ENCODE measurements at regions not wholly inside any gene's neighbourhood (a gene's known extent, or its start where the extent isn't known, plus 50 kb on each side); places are given as distances from the start of the nearest gene placed in this dataset.

DNA sequence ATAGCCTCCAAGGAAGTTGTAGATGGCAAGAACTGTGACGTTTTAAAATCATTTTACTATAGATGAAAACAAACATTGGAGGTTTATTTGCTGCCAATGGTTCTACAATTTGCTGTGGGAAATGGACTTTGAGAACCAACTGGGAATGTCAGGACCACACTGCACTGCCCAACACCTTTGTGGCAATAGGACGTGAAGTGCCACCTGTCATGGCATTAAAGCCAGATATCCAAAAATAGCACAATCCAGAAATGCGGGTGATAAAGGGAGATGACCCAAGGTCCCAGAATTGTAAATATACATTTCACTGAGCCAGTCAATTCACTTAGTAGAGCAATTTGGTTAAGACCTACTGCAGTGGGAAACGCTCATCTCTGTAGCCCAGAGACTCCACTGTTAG is 116.4 kb downstream of the MPP7 start:
- Histone ChIP-seq H3K27ac (ENCODE audit: low read length) (no peak overlapping the region), H3K9me3 (no peaks in the 10 kb centered on the region), H3K36me3 (ENCODE audit: control insufficient read depth in 2 of 2, extremely low read depth in 1 of 2, insufficient read depth in 1 of 2, low read length in 1 of 2) (no peaks in the 10 kb centered on the region), H3K4me3 (ENCODE audit: control insufficient read depth in 1 of 2, extremely low read depth in 1 of 2, low read length in 1 of 2) (no peak overlapping the region), H3K27me3 (replicated peaks in 1 of 2; ENCODE audit: control insufficient read depth in 2 of 2, extremely low read depth in 1 of 2, insufficient read depth in 2 of 2, low read length in 1 of 2) (no peaks in the 10 kb centered on the region), H3K4me1 (ENCODE audit: control insufficient read depth in 1 of 2, extremely low read depth in 1 of 2, insufficient read depth in 2 of 2, low read length in 2 of 2) (no peaks in the 10 kb centered on the region)
- Mint-ChIP-seq H3K36me3 (no peaks in the 10 kb centered on the region), H3K4me3 (no peak overlapping the region), H3K4me1 (peaks cover 16 to 23% (median 23%) of the 10 kb centered on the region in 3 donors), H3K9me3 (no peaks in the 10 kb centered on the region), H3K27me3 (no peaks in the 10 kb centered on the region), H3K27ac (no peak overlapping the region)
- ChIA-PET CTCF (interaction anchor here in 1 of 2 donors (0.6 kb wide), 1 partner anchor 656 kb away, joined by 3 read pairs; no protein-coding TSS in a partner anchor), POLR2A (no interaction called here)
- ATAC-seq (replicated peaks in 1 of 4) (no peak), DNase-seq (no peak)
- WGBS (ENCODE audit: insufficient coverage), result 92% methylated on average over 2 of the region's 4 CpGs

- ChIA-PET POLR2A (no interaction called here), CTCF (no interaction called here)
- H3K4me3 Mint-ChIP-seq, result no peak overlapping the region
- H3K9me3 ChIP-seq, result no peaks in the 10 kb centered on the region
- H3K4me3 ChIP-seq (ENCODE audit: control insufficient read depth in 1 of 2, extremely low read depth in 1 of 2, low read length in 1 of 2), result no peak overlapping the region
- no peak overlapping the region for H3K27ac ChIP-seq (ENCODE audit: low read length)
- H3K27me3 Mint-ChIP-seq, result no peaks in the 10 kb centered on the region
- H3K27ac Mint-ChIP-seq, result no peak overlapping the region
- no peaks in the 10 kb centered on the region for H3K36me3 ChIP-seq (ENCODE audit: control insufficient read depth in 2 of 2, extremely low read depth in 1 of 2, insufficient read depth in 1 of 2, low read length in 1 of 2)
- no peak for ATAC-seq (replicated peaks in 1 of 4)
- H3K36me3 Mint-ChIP-seq, result no peaks in the 10 kb centered on the region
- WGBS (ENCODE audit: insufficient coverage), result no CpG with 5 or more reads among the region's 1 CpG
- no peaks in the 10 kb centered on the region for H3K9me3 Mint-ChIP-seq
- H3K27me3 ChIP-seq (replicated peaks in 1 of 2; ENCODE audit: control insufficient read depth in 2 of 2, extremely low read depth in 1 of 2, insufficient read depth in 2 of 2, low read length in 1 of 2), result no peaks in the 10 kb centered on the region
- peaks cover 4 to 13% (median 13%) of the 10 kb centered on the region in 3 donors for H3K4me1 Mint-ChIP-seq
- no peak for DNase-seq
- peaks cover 0 to 3% of the 10 kb centered on the region in 2 experiments for H3K4me1 ChIP-seq (ENCODE audit: control insufficient read depth in 1 of 2, extremely low read depth in 1 of 2, insufficient read depth in 2 of 2, low read length in 2 of 2)
Measured at GRCh38 chr10:28184810-28185209, 118.1 kb downstream of the MPP7 start.

DNA sequence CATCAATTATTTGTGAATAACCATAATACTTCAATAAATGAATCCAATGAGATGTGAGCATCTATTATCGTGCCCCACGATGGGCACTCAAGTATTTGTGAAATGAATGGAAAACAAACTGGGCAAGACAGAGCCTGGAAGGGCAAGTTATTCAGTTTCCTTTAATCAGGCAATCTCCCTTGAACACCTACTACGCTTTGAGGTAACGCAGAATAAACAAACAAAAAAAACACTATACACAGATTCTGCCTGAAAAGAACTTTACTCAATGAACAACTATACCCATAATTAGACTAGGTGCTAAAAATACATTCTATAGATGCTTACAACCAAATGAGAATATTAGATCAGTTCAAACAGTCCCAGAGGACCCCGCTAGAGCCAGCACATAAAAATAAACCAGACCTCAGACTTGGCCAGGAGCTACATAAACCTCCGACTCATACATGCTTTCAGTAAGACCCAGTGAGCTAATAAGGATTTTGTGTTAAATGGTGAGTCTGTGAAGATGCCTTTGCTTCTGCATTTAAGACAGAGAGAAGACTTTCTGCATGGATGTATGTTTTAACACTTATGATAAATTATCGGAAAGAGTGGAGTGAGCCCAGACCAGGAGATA is 121.3 kb downstream of the MPP7 start:
- WGBS (ENCODE audit: insufficient coverage), result no CpG with 5 or more reads among the region's 7 CpGs
- peak overlapping the region; percentile 9 to 23 for H3K27ac Mint-ChIP-seq
- no peaks in the 10 kb centered on the region for H3K36me3 ChIP-seq (ENCODE audit: control insufficient read depth in 2 of 2, extremely low read depth in 1 of 2, insufficient read depth in 1 of 2, low read length in 1 of 2)
- no peaks in the 10 kb centered on the region for H3K27me3 Mint-ChIP-seq
- no peaks in the 10 kb centered on the region for H3K27me3 ChIP-seq (replicated peaks in 1 of 2; ENCODE audit: control insufficient read depth in 2 of 2, extremely low read depth in 1 of 2, insufficient read depth in 2 of 2, low read length in 1 of 2)
- POLR2A ChIA-PET, result no interaction called here
- DNase-seq, result no peak
- ATAC-seq (replicated peaks in 1 of 4), result no peak
- no peak overlapping the region for H3K4me3 ChIP-seq (ENCODE audit: control insufficient read depth in 1 of 2, extremely low read depth in 1 of 2, low read length in 1 of 2)
- H3K9me3 ChIP-seq, result no peaks in the 10 kb centered on the region
- H3K27ac ChIP-seq (ENCODE audit: low read length), result no peak overlapping the region
- no peak overlapping the region for H3K4me3 Mint-ChIP-seq
- CTCF ChIA-PET, result no interaction called here
- peaks cover 9 to 10% of the 10 kb centered on the region in 2 experiments for H3K4me1 ChIP-seq (ENCODE audit: control insufficient read depth in 1 of 2, extremely low read depth in 1 of 2, insufficient read depth in 2 of 2, low read length in 2 of 2)
- H3K4me1 Mint-ChIP-seq, result peaks cover 25 to 33% (median 33%) of the 10 kb centered on the region in 3 donors
- H3K9me3 Mint-ChIP-seq, result no peaks in the 10 kb centered on the region
- H3K36me3 Mint-ChIP-seq, result no peaks in the 10 kb centered on the region

DNA sequence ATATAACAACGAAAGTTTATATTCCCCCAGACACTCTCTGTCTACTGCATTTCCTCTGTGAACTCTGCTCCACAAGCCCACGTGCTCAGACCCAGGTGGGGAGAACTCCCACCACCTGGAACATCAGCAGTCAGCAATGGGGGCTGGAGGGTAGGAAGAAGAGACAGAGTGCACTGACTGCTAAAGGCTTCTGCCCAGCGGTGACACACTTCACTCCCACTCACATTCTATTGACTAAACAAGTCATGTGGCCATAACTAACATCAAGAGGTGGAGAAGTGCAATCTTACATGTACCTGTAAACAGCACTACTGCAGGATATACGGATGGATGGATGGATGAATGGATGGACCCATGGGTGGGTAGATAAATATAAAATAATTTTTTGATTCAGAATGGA is 122.2 kb downstream of the MPP7 start:
- H3K27me3 Mint-ChIP-seq, result no peaks in the 10 kb centered on the region
- Histone ChIP-seq H3K4me1 (ENCODE audit: control insufficient read depth in 1 of 2, extremely low read depth in 1 of 2, insufficient read depth in 2 of 2, low read length in 2 of 2) (peaks cover 9 to 10% of the 10 kb centered on the region in 2 experiments), H3K4me3 (ENCODE audit: control insufficient read depth in 1 of 2, extremely low read depth in 1 of 2, low read length in 1 of 2) (no peak overlapping the region), H3K27me3 (replicated peaks in 1 of 2; ENCODE audit: control insufficient read depth in 2 of 2, extremely low read depth in 1 of 2, insufficient read depth in 2 of 2, low read length in 1 of 2) (no peaks in the 10 kb centered on the region), H3K9me3 (no peaks in the 10 kb centered on the region), H3K27ac (ENCODE audit: low read length) (no peak overlapping the region), H3K36me3 (ENCODE audit: control insufficient read depth in 2 of 2, extremely low read depth in 1 of 2, insufficient read depth in 1 of 2, low read length in 1 of 2) (no peaks in the 10 kb centered on the region)
- H3K36me3 Mint-ChIP-seq, result no peaks in the 10 kb centered on the region
- H3K27ac Mint-ChIP-seq, result peak overlapping the region; percentile 1 to 80
- ChIA-PET CTCF (no interaction called here), POLR2A (no interaction called here)
- DNase-seq (peak in 2 of 35 experiments; percentile 5 to 8), ATAC-seq (replicated peaks in 1 of 4) (peak in 2 of 4 experiments; percentile 34 to 36)
- no CpG with 5 or more reads among the region's 4 CpGs for WGBS (ENCODE audit: insufficient coverage)
- no peak overlapping the region for H3K4me3 Mint-ChIP-seq
- H3K9me3 Mint-ChIP-seq, result no peaks in the 10 kb centered on the region
- peaks cover 31 to 40% (median 38%) of the 10 kb centered on the region in 3 donors for H3K4me1 Mint-ChIP-seq

- ChIA-PET POLR2A (interaction anchor here (0.5 to 1.1 kb wide), 7 partner anchors 22 to 682 kb away, joined by 3 to 4 read pairs (median 3); no protein-coding TSS in a partner anchor), CTCF (interaction anchor here (0.6 to 2.8 kb wide), 17 partner anchors 9 to 725 kb away, joined by 3 to 17 read pairs (median 4); partner anchors contain the start of genes MPP7 (in 1 of the 2) and RAB18 (in 1 of the 2))
- Mint-ChIP-seq H3K9me3 (no peaks in the 10 kb centered on the region), H3K27ac (no peak overlapping the region), H3K27me3 (no peaks in the 10 kb centered on the region), H3K4me3 (peak overlapping the region in 2 of 3 donors; percentile 7 to 84), H3K4me1 (peaks cover 40% of the 10 kb centered on the region in 3 donors), H3K36me3 (no peaks in the 10 kb centered on the region)
- peaks cover 9 to 10% of the 10 kb centered on the region in 2 experiments for H3K4me1 ChIP-seq (ENCODE audit: control insufficient read depth in 1 of 2, extremely low read depth in 1 of 2, insufficient read depth in 2 of 2, low read length in 2 of 2)
- H3K27me3 ChIP-seq (replicated peaks in 1 of 2; ENCODE audit: control insufficient read depth in 2 of 2, extremely low read depth in 1 of 2, insufficient read depth in 2 of 2, low read length in 1 of 2), result no peaks in the 10 kb centered on the region
- H3K27ac ChIP-seq (ENCODE audit: low read length), result no peak overlapping the region
- no peak overlapping the region for H3K4me3 ChIP-seq (ENCODE audit: control insufficient read depth in 1 of 2, extremely low read depth in 1 of 2, low read length in 1 of 2)
- H3K36me3 ChIP-seq (ENCODE audit: control insufficient read depth in 2 of 2, extremely low read depth in 1 of 2, insufficient read depth in 1 of 2, low read length in 1 of 2), result no peaks in the 10 kb centered on the region
- DNase-seq (no peak), ATAC-seq (replicated peaks in 1 of 4) (no peak)
- no peaks in the 10 kb centered on the region for H3K9me3 ChIP-seq
Measured at GRCh38 chr10:28179743-28180099, 123.1 kb downstream of the MPP7 start.

DNA sequence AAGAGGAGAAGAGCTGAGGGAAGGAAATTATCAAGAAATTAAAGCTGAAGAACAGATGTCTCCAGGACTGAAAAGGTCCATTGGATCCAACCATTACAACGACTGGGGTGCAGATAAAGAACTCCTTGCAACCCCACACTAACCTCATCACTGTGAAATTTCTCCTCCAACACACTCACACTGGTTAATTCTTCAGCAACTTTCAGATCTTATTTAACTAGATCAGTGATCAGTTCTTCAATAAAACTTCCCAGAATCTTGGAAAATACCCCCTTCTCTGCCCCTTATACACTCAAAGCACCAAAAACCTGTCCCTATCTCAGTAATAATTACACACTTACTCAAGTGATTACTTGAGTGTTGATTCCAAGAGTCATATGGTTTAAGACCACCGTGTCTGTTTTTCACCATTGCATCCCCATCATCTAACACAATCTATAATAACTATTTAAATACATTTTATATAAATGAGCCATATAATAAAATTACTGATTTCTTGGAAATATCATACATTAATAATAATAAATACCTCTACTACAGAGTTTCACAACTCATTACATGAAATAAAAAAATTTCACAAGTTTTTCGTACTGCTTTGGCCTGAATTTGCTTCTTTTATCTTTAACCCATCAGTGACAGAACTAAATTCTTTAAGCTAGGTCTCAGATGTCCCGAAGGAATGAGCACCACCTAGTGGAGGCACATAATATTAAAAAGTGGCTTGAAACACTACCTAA is 123.7 kb downstream of the MPP7 start:
- Histone ChIP-seq H3K27me3 (replicated peaks in 1 of 2; ENCODE audit: control insufficient read depth in 2 of 2, extremely low read depth in 1 of 2, insufficient read depth in 2 of 2, low read length in 1 of 2) (no peaks in the 10 kb centered on the region), H3K4me3 (ENCODE audit: control insufficient read depth in 1 of 2, extremely low read depth in 1 of 2, low read length in 1 of 2) (no peak overlapping the region), H3K9me3 (no peaks in the 10 kb centered on the region), H3K27ac (ENCODE audit: low read length) (peak overlapping the region; percentile 69), H3K4me1 (ENCODE audit: control insufficient read depth in 1 of 2, extremely low read depth in 1 of 2, insufficient read depth in 2 of 2, low read length in 2 of 2) (peaks cover 9 to 10% of the 10 kb centered on the region in 2 experiments), H3K36me3 (ENCODE audit: control insufficient read depth in 2 of 2, extremely low read depth in 1 of 2, insufficient read depth in 1 of 2, low read length in 1 of 2) (no peaks in the 10 kb centered on the region)
- H3K36me3 Mint-ChIP-seq, result peaks cover 4% of the 10 kb centered on the region
- H3K4me3 Mint-ChIP-seq, result peak overlapping the region; percentile 83 to 87 (median 84)
- H3K9me3 Mint-ChIP-seq, result no peaks in the 10 kb centered on the region
- peak overlapping the region; percentile 95 for H3K27ac Mint-ChIP-seq
- CTCF ChIA-PET, result interaction anchor here (0.5 to 2.8 kb wide), 23 partner anchors 9 to 1611 kb away, joined by 3 to 17 read pairs (median 4); partner anchors contain the start of genes MPP7 (in 1 of the 2) and RAB18 (in 1 of the 2)
- WGBS (ENCODE audit: insufficient coverage), result 55% methylated on average over 1 of the region's 4 CpGs
- POLR2A ChIA-PET, result interaction anchor here (0.5 to 1.1 kb wide), 9 partner anchors 23 to 681 kb away, joined by 3 to 4 read pairs (median 4); no protein-coding TSS in a partner anchor
- peaks cover 43 to 46% (median 46%) of the 10 kb centered on the region in 3 donors for H3K4me1 Mint-ChIP-seq
- peak in 13 of 35 experiments; percentile 6 to 77 (median 24) for DNase-seq
- ATAC-seq (replicated peaks in 1 of 4), result peak; percentile 53 to 69 (median 58)
- no peaks in the 10 kb centered on the region for H3K27me3 Mint-ChIP-seq

All from T-cell (primary cell).